ENCODE measurements at regions not wholly inside any gene's neighbourhood (a gene's known extent, or its start where the extent isn't known, plus 50 kb on each side); places are given as distances from the start of the nearest gene placed in this dataset.

DNA sequence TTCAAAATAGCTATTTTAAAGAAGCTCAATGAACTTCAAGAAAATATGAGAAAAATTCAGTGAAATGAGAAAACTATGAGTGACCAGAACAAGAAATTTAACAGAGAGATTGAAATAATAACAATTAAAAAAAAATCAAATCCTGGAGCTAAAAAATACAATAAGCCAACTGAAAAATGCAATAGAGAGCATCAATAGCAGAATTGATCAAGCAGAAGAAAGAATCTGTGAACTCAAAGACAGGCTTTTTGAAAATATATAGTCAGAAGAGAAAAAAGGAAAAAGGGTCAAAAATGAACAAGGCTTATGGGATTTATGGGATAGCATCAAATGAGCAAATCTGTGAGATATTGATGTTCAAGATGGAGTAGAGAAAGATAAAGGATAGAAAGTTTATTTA lies 133.0 kb downstream of the OTUD1 start:
- no peak overlapping the region for H4K91ac ChIP-seq (ENCODE audit: low read depth, low read length, poor library complexity)
- no peak overlapping the region for H3K4ac ChIP-seq (ENCODE audit: low read length)
- H3K9ac ChIP-seq (ENCODE audit: low read depth, low read length, poor library complexity), result no peak overlapping the region
- H2AFZ ChIP-seq (ENCODE audit: low read length), result no peak overlapping the region
- H3K27me3 ChIP-seq (ENCODE audit: control insufficient read depth in 3 of 3, insufficient read depth in 3 of 3, low read depth in 1 of 3, low read length in 3 of 3), result no peaks in the 10 kb centered on the region
- H3K27ac ChIP-seq (replicated peaks; ENCODE audit: low read length), result no peak overlapping the region
- H3K14ac ChIP-seq (ENCODE audit: low read length), result no peak overlapping the region
- H3K18ac ChIP-seq (ENCODE audit: low read length), result no peak overlapping the region
- H2AK5ac ChIP-seq (ENCODE audit: low read depth, low read length), result no peak overlapping the region
- no peak overlapping the region for H2BK120ac ChIP-seq (ENCODE audit: low read depth, low read length)
- H4K8ac ChIP-seq (ENCODE audit: low read depth, low read length), result no peak overlapping the region
- H3K4me1 ChIP-seq (ENCODE audit: control insufficient read depth in 2 of 2, insufficient read depth in 1 of 2, low read depth in 1 of 2, low read length in 2 of 2), result no peaks in the 10 kb centered on the region
- no peak overlapping the region for H2BK15ac ChIP-seq (ENCODE audit: low read length)
- no peaks in the 10 kb centered on the region for H3K79me1 ChIP-seq (ENCODE audit: low read depth, low read length)
- DNase-seq (ENCODE audit: low spot score), result no peak
- H3K9me3 ChIP-seq (replicated peaks in 1 of 2; ENCODE audit: control insufficient read depth in 2 of 2, insufficient read depth in 1 of 2, low read depth in 1 of 2, low read length in 2 of 2), result peaks cover 2 to 5% of the 10 kb centered on the region in 2 donors
- H2BK12ac ChIP-seq (ENCODE audit: low read length), result no peak overlapping the region
- H3K4me2 ChIP-seq (ENCODE audit: insufficient read depth, low read length, poor library complexity, severe bottlenecking), result no peak overlapping the region
- no peak overlapping the region for H3K23ac ChIP-seq (ENCODE audit: low read depth, low read length, poor library complexity)
- H2BK5ac ChIP-seq (ENCODE audit: low read length), result no peak overlapping the region
- no peaks in the 10 kb centered on the region for H3K36me3 ChIP-seq (replicated peaks in 1 of 2; ENCODE audit: control insufficient read depth in 2 of 2, insufficient read depth in 2 of 2, low read length in 2 of 2)
- no peak overlapping the region for H3K4me3 ChIP-seq (ENCODE audit: low read length in 2 of 2)

- Histone ChIP-seq H3K36me3 (replicated peaks in 1 of 2; ENCODE audit: control insufficient read depth in 2 of 2, insufficient read depth in 2 of 2, low read length in 2 of 2) (no peaks in the 10 kb centered on the region), H3K4me1 (ENCODE audit: control insufficient read depth in 2 of 2, insufficient read depth in 1 of 2, low read depth in 1 of 2, low read length in 2 of 2) (peaks cover 0 to 1% of the 10 kb centered on the region in 2 donors), H3K9me3 (replicated peaks in 1 of 2; ENCODE audit: control insufficient read depth in 2 of 2, insufficient read depth in 1 of 2, low read depth in 1 of 2, low read length in 2 of 2) (no peaks in the 10 kb centered on the region), H4K8ac (ENCODE audit: low read depth, low read length) (no peak overlapping the region), H3K27ac (replicated peaks; ENCODE audit: low read length) (no peak overlapping the region), H4K91ac (ENCODE audit: low read depth, low read length, poor library complexity) (no peak overlapping the region), H2AFZ (ENCODE audit: low read length) (no peak overlapping the region), H3K79me1 (ENCODE audit: low read depth, low read length) (no peaks in the 10 kb centered on the region), H3K4me3 (ENCODE audit: low read length in 2 of 2) (no peak overlapping the region), H3K27me3 (ENCODE audit: control insufficient read depth in 3 of 3, insufficient read depth in 3 of 3, low read depth in 1 of 3, low read length in 3 of 3) (no peaks in the 10 kb centered on the region), H3K18ac (ENCODE audit: low read length) (no peak overlapping the region), H2BK15ac (ENCODE audit: low read length) (no peak overlapping the region), H3K23ac (ENCODE audit: low read depth, low read length, poor library complexity) (no peak overlapping the region), H2BK12ac (ENCODE audit: low read length) (no peak overlapping the region), H3K4me2 (ENCODE audit: insufficient read depth, low read length, poor library complexity, severe bottlenecking) (no peak overlapping the region), H2BK5ac (ENCODE audit: low read length) (no peak overlapping the region), H3K4ac (ENCODE audit: low read length) (no peak overlapping the region), H3K9ac (ENCODE audit: low read depth, low read length, poor library complexity) (no peak overlapping the region), H2AK5ac (ENCODE audit: low read depth, low read length) (no peak overlapping the region), H2BK120ac (ENCODE audit: low read depth, low read length) (no peak overlapping the region), H3K14ac (ENCODE audit: low read length) (no peak overlapping the region)
- WGBS, 2 donors (ENCODE audit: extremely low coverage in 2 of 2, insufficient read length in 2 of 2, insufficient replicate concordance in 1 of 2), result no CpG with 5 or more reads among the region's 2 CpGs
- no peak for DNase-seq (ENCODE audit: low spot score)
Observed at GRCh38 chr10:23581906-23582450, 143.1 kb downstream of the OTUD1 start.

DNA sequence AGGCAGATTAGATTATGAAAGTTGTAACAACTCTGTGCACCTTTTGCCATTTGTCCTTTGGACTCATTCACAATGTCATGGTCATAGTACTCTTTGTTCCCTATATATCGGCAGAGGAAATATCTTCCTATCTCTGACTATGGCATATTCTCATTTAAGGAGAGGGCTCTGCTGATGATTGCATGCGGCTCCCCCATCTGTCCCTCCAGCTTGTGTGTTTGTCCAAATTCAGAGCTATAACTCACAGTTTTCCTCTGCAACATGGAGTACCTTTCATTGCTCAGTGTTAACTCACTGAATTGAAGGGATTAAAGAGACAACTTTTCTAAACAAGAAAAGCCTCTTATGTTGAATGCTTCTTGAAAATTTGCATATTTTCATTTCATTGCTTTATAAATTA lies 145.5 kb downstream of the OTUD1 start:
- Histone ChIP-seq H3K36me3 (replicated peaks in 1 of 2; ENCODE audit: control insufficient read depth in 2 of 2, insufficient read depth in 2 of 2, low read length in 2 of 2) (no peaks in the 10 kb centered on the region), H4K8ac (ENCODE audit: low read depth, low read length) (no peak overlapping the region), H4K91ac (ENCODE audit: low read depth, low read length, poor library complexity) (no peak overlapping the region), H3K27me3 (ENCODE audit: control insufficient read depth in 3 of 3, insufficient read depth in 3 of 3, low read depth in 1 of 3, low read length in 3 of 3) (no peaks in the 10 kb centered on the region), H3K18ac (ENCODE audit: low read length) (no peak overlapping the region), H2BK5ac (ENCODE audit: low read length) (no peak overlapping the region), H3K79me1 (ENCODE audit: low read depth, low read length) (no peaks in the 10 kb centered on the region), H2BK15ac (ENCODE audit: low read length) (no peak overlapping the region), H3K9ac (ENCODE audit: low read depth, low read length, poor library complexity) (no peak overlapping the region), H3K4me3 (ENCODE audit: low read length in 2 of 2) (no peak overlapping the region), H3K9me3 (replicated peaks in 1 of 2; ENCODE audit: control insufficient read depth in 2 of 2, insufficient read depth in 1 of 2, low read depth in 1 of 2, low read length in 2 of 2) (no peaks in the 10 kb centered on the region), H3K27ac (replicated peaks; ENCODE audit: low read length) (no peak overlapping the region), H3K23ac (ENCODE audit: low read depth, low read length, poor library complexity) (no peak overlapping the region), H2BK120ac (ENCODE audit: low read depth, low read length) (no peak overlapping the region), H2AFZ (ENCODE audit: low read length) (no peak overlapping the region), H3K4ac (ENCODE audit: low read length) (no peak overlapping the region), H2AK5ac (ENCODE audit: low read depth, low read length) (no peak overlapping the region), H3K14ac (ENCODE audit: low read length) (no peak overlapping the region), H2BK12ac (ENCODE audit: low read length) (no peak overlapping the region), H3K4me1 (ENCODE audit: control insufficient read depth in 2 of 2, insufficient read depth in 1 of 2, low read depth in 1 of 2, low read length in 2 of 2) (peaks cover 0 to 1% of the 10 kb centered on the region in 2 donors), H3K4me2 (ENCODE audit: insufficient read depth, low read length, poor library complexity, severe bottlenecking) (no peak overlapping the region)
- DNase-seq (ENCODE audit: low spot score), result no peak
- WGBS, 2 donors (ENCODE audit: extremely low coverage in 2 of 2, insufficient read length in 2 of 2, insufficient replicate concordance in 1 of 2), result no CpG with 5 or more reads among the region's 2 CpGs

GRCh38 chr10:23585186-23585585 lies 146.3 kb downstream of the OTUD1 start:
- H3K79me1 ChIP-seq (ENCODE audit: low read depth, low read length), result no peaks in the 10 kb centered on the region
- no peak overlapping the region for H2AFZ ChIP-seq (ENCODE audit: low read length)
- no peaks in the 10 kb centered on the region for H3K36me3 ChIP-seq (replicated peaks in 1 of 2; ENCODE audit: control insufficient read depth in 2 of 2, insufficient read depth in 2 of 2, low read length in 2 of 2)
- no peak overlapping the region for H2BK5ac ChIP-seq (ENCODE audit: low read length)
- H4K8ac ChIP-seq (ENCODE audit: low read depth, low read length), result no peak overlapping the region
- peaks cover 0 to 1% of the 10 kb centered on the region in 2 donors for H3K4me1 ChIP-seq (ENCODE audit: control insufficient read depth in 2 of 2, insufficient read depth in 1 of 2, low read depth in 1 of 2, low read length in 2 of 2)
- no peak overlapping the region for H2BK12ac ChIP-seq (ENCODE audit: low read length)
- H2BK120ac ChIP-seq (ENCODE audit: low read depth, low read length), result no peak overlapping the region
- H2AK5ac ChIP-seq (ENCODE audit: low read depth, low read length), result no peak overlapping the region
- no peak overlapping the region for H3K9ac ChIP-seq (ENCODE audit: low read depth, low read length, poor library complexity)
- H3K9me3 ChIP-seq (replicated peaks in 1 of 2; ENCODE audit: control insufficient read depth in 2 of 2, insufficient read depth in 1 of 2, low read depth in 1 of 2, low read length in 2 of 2), result no peaks in the 10 kb centered on the region
- no peak overlapping the region for H3K23ac ChIP-seq (ENCODE audit: low read depth, low read length, poor library complexity)
- no peaks in the 10 kb centered on the region for H3K27me3 ChIP-seq (ENCODE audit: control insufficient read depth in 3 of 3, insufficient read depth in 3 of 3, low read depth in 1 of 3, low read length in 3 of 3)
- H2BK15ac ChIP-seq (ENCODE audit: low read length), result no peak overlapping the region
- H3K4me2 ChIP-seq (ENCODE audit: insufficient read depth, low read length, poor library complexity, severe bottlenecking), result no peak overlapping the region
- DNase-seq (ENCODE audit: low spot score), result no peak
- H3K14ac ChIP-seq (ENCODE audit: low read length), result no peak overlapping the region
- H3K18ac ChIP-seq (ENCODE audit: low read length), result no peak overlapping the region
- H4K91ac ChIP-seq (ENCODE audit: low read depth, low read length, poor library complexity), result no peak overlapping the region
- H3K27ac ChIP-seq (replicated peaks; ENCODE audit: low read length), result no peak overlapping the region
- H3K4me3 ChIP-seq (ENCODE audit: low read length in 2 of 2), result no peak overlapping the region
- no peak overlapping the region for H3K4ac ChIP-seq (ENCODE audit: low read length)
- no CpG with 5 or more reads among the region's 1 CpG for WGBS, 2 donors (ENCODE audit: extremely low coverage in 2 of 2, insufficient read length in 2 of 2, insufficient replicate concordance in 1 of 2)
